Kidney glomerular epithelial cell (primary cell): ENCODE measurements at regions not wholly inside any gene's neighbourhood (a gene's known extent, or its start where the extent isn't known, plus 50 kb on each side); places are given as distances from the start of the nearest gene placed in this dataset.

Experiments
- DNase-seq: peaks from one replicate; lab custom pipeline; 2025; lab: John Stamatoyannopoulos, UW

GRCh38 chr5:167140548-167141291 is 1150.7 kb upstream of the WWC1 start:
- no peak for DNase-seq

- DNase-seq, result no peak
These were observed 1147.7 kb upstream of the WWC1 start for GRCh38 chr5:167143716-167144115.

GRCh38 chr5:167145841-167146240 is 1145.6 kb upstream of the WWC1 start:
- DNase-seq, result no peak

GRCh38 chr5:167147879-167148278 is 1143.6 kb upstream of the WWC1 start:
- DNase-seq, result no peak

- no peak for DNase-seq
These were observed 1140.8 kb upstream of the WWC1 start for GRCh38 chr5:167150661-167151060.

GRCh38 chr5:167152561-167152960 is 1138.9 kb upstream of the WWC1 start:
- DNase-seq, result no peak

- no peak for DNase-seq
These were observed 1135.9 kb upstream of the WWC1 start for GRCh38 chr5:167155387-167156005.

GRCh38 chr5:167156446-167156845 is 1135.0 kb upstream of the WWC1 start:
- no peak for DNase-seq

GRCh38 chr5:167158588-167158987 is 1132.9 kb upstream of the WWC1 start:
- no peak for DNase-seq

- no peak for DNase-seq
These were observed 1131.1 kb upstream of the WWC1 start for GRCh38 chr5:167160388-167160787.

GRCh38 chr5:167166696-167167095 is 1124.7 kb upstream of the WWC1 start:
- no peak for DNase-seq

- DNase-seq, result no peak
These were observed 1124.2 kb upstream of the WWC1 start for GRCh38 chr5:167167191-167167795.

GRCh38 chr5:167168971-167169370 is 1122.5 kb upstream of the WWC1 start:
- DNase-seq, result no peak

- no peak for DNase-seq
These were observed 1120.4 kb upstream of the WWC1 start for GRCh38 chr5:167171056-167171455.

- DNase-seq, result no peak
These were observed 1113.7 kb upstream of the WWC1 start for GRCh38 chr5:167177736-167178135.

- DNase-seq, result no peak
These were observed 1110.5 kb upstream of the WWC1 start for GRCh38 chr5:167180906-167181305.

GRCh38 chr5:167205881-167206280 is 1085.6 kb upstream of the WWC1 start:
- DNase-seq, result no peak

- no peak for DNase-seq
These were observed 1084.4 kb upstream of the WWC1 start for GRCh38 chr5:167207081-167207480.

- DNase-seq, result peak; percentile 67
These were observed 1082.5 kb upstream of the WWC1 start for GRCh38 chr5:167208911-167209310.

- DNase-seq, result no peak
These were observed 1074.2 kb upstream of the WWC1 start for GRCh38 chr5:167217097-167217743.

GRCh38 chr5:167219298-167219697 is 1072.1 kb upstream of the WWC1 start:
- DNase-seq, result no peak

GRCh38 chr5:167226386-167226785 is 1065.1 kb upstream of the WWC1 start:
- DNase-seq, result no peak

GRCh38 chr5:167228134-167228533 is 1063.3 kb upstream of the WWC1 start:
- no peak for DNase-seq
